ENCODE measurements at regions not wholly inside any gene's neighbourhood (a gene's known extent, or its start where the extent isn't known, plus 50 kb on each side); places are given as distances from the start of the nearest gene placed in this dataset.

DNA sequence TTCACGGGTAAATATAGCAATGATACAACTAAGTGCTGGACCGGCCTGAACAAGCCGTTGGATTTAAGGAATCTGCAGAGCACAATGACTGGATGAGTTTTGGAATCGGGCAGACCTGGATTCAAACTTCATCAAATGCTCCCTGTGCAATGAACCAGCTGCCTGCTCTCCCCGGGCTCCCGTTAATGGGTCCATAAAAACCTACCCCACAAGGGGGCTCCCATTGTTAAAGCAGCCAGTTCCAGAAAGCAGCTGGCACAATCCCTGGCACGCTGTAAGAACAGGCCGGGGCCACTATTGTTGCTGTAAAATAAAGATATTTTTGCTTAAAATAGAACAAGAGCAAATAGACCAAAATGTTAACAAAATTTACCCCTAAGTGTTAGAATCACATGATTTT is 131.9 kb downstream of the C16orf95 start:
- Histone ChIP-seq H3K27me3 (replicated peaks; ENCODE audit: control insufficient read depth, insufficient read depth, low read length) (no peaks in the 10 kb centered on the region), H3K36me3 (ENCODE audit: control insufficient read depth, insufficient read depth, low read length) (no peaks in the 10 kb centered on the region), H3K4me3 (replicated peaks; ENCODE audit: low read depth, low read length) (no peak overlapping the region)
- TF ChIP-seq, protein P1, sequence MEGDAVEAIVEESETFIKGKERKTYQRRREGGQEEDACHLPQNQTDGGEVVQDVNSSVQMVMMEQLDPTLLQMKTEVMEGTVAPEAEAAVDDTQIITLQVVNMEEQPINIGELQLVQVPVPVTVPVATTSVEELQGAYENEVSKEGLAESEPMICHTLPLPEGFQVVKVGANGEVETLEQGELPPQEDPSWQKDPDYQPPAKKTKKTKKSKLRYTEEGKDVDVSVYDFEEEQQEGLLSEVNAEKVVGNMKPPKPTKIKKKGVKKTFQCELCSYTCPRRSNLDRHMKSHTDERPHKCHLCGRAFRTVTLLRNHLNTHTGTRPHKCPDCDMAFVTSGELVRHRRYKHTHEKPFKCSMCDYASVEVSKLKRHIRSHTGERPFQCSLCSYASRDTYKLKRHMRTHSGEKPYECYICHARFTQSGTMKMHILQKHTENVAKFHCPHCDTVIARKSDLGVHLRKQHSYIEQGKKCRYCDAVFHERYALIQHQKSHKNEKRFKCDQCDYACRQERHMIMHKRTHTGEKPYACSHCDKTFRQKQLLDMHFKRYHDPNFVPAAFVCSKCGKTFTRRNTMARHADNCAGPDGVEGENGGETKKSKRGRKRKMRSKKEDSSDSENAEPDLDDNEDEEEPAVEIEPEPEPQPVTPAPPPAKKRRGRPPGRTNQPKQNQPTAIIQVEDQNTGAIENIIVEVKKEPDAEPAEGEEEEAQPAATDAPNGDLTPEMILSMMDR (IDR thresholded peaks at IDR 0.05; ENCODE audit: insufficient read depth, low read length, poor library complexity, severe bottlenecking), result no peak
- no peak for DNase-seq (ENCODE audit: extremely low read depth, insufficient read length)

DNA sequence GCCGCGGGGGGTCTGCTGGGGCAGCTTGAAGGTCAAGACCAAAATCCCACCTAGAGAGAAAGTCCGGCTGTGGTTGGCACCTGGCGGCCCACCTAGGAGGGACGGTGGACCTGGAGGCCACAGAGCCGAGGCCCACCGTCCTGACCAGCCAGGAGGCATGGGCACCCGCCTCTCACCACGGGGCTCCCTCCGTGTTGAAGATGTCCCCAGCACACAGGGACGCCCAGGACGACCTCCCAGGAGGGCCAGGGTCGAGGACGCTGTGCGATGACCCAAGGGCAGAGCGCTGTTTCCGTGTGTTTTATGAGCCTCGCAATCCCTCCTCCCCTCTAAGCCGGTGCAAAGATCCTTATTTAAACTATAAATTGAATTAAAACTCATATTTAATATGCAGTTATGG is 131.2 kb downstream of the C16orf95 start:
- H3K36me3 ChIP-seq (ENCODE audit: control insufficient read depth, insufficient read depth, low read length), result no peaks in the 10 kb centered on the region
- no peak for DNase-seq (ENCODE audit: extremely low read depth, insufficient read length)
- H3K27me3 ChIP-seq (replicated peaks; ENCODE audit: control insufficient read depth, insufficient read depth, low read length), result no peaks in the 10 kb centered on the region
- H3K4me3 ChIP-seq (replicated peaks; ENCODE audit: low read depth, low read length), result no peak overlapping the region
- TF ChIP-seq, protein P1 (IDR thresholded peaks at IDR 0.05; ENCODE audit: insufficient read depth, low read length, poor library complexity, severe bottlenecking), result no peak

DNA sequence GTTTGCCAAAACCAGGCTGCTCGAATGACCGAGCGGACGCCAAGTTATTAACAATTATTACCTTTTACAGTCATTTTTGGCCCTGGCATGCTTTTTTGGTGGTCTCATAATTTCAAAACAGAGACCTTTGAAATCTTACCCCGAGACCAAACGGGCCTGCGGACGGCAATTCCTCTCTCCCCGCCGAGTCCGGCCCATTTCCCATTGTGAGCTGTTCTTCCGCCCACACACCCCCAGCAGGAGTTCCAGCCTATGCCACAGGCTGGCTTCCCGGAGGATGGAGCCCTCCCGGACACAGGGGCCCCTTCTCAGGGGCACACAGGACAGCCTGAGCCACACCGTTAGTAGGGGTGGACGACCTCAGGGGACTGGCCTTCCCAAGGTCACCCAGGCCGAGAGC is 130.7 kb downstream of the C16orf95 start:
- DNase-seq (ENCODE audit: extremely low read depth, insufficient read length), result no peak
- H3K36me3 ChIP-seq (ENCODE audit: control insufficient read depth, insufficient read depth, low read length), result no peaks in the 10 kb centered on the region
- no peaks in the 10 kb centered on the region for H3K27me3 ChIP-seq (replicated peaks; ENCODE audit: control insufficient read depth, insufficient read depth, low read length)
- no peak overlapping the region for H3K4me3 ChIP-seq (replicated peaks; ENCODE audit: low read depth, low read length)
- TF ChIP-seq, protein P1 (IDR thresholded peaks at IDR 0.05; ENCODE audit: insufficient read depth, low read length, poor library complexity, severe bottlenecking), result no peak

DNA sequence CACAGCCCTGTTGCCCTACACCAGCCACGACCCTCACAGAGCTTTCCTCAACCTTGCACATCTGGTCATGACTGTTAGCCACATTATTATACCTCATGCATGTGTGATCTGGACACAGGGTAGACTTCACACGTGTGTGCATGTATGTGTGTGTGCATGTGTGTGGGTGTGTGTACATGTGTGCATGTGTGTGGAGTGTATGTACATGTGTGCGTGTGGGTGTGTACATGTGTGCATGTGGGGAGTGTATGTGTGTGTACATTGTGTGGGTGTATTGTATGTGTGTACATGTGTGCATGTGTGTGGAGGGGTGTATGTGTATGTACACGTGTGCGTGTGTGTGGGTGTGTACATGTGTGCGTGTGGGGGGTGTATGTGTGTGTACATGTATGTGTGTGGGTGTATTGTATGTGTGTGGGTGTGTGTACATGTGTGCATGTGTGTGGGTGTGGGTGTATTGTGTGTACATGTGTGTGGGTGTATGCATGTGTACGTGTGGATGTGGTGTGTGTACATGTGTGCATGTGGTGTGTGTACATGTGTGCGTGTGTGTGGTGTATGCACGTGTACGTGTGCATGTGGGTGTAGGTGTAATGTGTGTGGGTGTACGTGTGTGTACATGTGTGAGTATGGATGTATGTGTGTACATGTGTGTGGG is 130.2 kb downstream of the C16orf95 start:
- DNase-seq (ENCODE audit: extremely low read depth, insufficient read length), result no peak
- TF ChIP-seq, protein P1 (IDR thresholded peaks at IDR 0.05; ENCODE audit: insufficient read depth, low read length, poor library complexity, severe bottlenecking), result no peak
- H3K36me3 ChIP-seq (ENCODE audit: control insufficient read depth, insufficient read depth, low read length), result no peaks in the 10 kb centered on the region

DNA sequence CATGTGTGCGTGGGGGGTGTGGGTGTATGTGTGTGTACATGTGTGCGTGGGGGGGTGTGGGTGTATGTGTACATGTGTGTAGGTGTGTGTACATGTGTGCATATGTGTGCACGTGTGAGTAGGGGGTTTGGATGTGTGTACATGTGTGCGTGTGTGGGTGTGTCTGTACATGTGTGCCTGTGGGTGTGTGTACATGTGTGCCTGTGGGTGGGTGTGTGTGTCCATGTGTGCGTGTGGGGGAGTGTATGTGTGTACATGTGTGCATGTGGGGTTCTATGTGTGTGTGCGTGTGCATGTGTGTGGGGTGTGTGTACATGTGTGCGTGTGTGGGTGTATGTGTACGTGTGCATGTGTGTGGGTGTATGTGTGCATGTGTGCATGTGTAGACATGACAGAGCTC is 129.1 kb downstream of the C16orf95 start:
- Histone ChIP-seq H3K36me3 (ENCODE audit: control insufficient read depth, insufficient read depth, low read length) (no peaks in the 10 kb centered on the region), H3K4me3 (replicated peaks; ENCODE audit: low read depth, low read length) (no peak overlapping the region), H3K27me3 (replicated peaks; ENCODE audit: control insufficient read depth, insufficient read depth, low read length) (no peaks in the 10 kb centered on the region)
- DNase-seq (ENCODE audit: extremely low read depth, insufficient read length), result no peak
- TF ChIP-seq, protein P1 (IDR thresholded peaks at IDR 0.05; ENCODE audit: insufficient read depth, low read length, poor library complexity, severe bottlenecking), result no peak

More for the DNA sequence above, 130.2 kb downstream of the C16orf95 start:
- H3K27me3 ChIP-seq (replicated peaks; ENCODE audit: control insufficient read depth, insufficient read depth, low read length), result no peaks in the 10 kb centered on the region
- no peak overlapping the region for H3K4me3 ChIP-seq (replicated peaks; ENCODE audit: low read depth, low read length)

DNA sequence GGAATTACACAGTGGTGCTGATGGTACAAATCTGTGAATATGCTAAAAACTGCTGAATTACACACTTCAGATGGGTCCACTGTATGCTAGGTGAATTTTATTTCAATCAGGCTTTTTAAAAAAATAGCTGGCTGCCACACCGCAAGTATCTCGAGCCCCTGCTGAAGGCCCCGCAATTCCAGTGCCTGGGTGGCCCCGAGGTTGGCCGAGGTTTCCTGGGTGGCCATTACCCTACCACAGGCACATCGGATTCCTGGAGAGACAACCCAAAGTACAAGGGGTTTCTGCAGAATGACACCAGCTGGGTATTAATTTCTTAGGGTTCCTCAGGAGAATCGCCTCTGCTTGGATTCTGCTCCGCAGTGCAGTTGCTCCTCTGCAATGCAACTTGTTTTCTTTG is 127.8 kb downstream of the C16orf95 start:
- TF ChIP-seq, protein P1 (IDR thresholded peaks at IDR 0.05; ENCODE audit: insufficient read depth, low read length, poor library complexity, severe bottlenecking), result no peak
- Histone ChIP-seq H3K4me3 (replicated peaks; ENCODE audit: low read depth, low read length) (no peak overlapping the region), H3K36me3 (ENCODE audit: control insufficient read depth, insufficient read depth, low read length) (no peaks in the 10 kb centered on the region), H3K27me3 (replicated peaks; ENCODE audit: control insufficient read depth, insufficient read depth, low read length) (no peaks in the 10 kb centered on the region)
- DNase-seq (ENCODE audit: extremely low read depth, insufficient read length), result no peak

Data from GM06990 (cell line).